MM.1S (cell line): ENCODE measurements at regions not wholly inside any gene's neighbourhood (a gene's known extent, or its start where the extent isn't known, plus 50 kb on each side); places are given as distances from the start of the nearest gene placed in this dataset.

Experiments
- DNase-seq: peaks from one replicate; pipeline ENCODE4 v3.0.0-alpha.2; 2015
- H2AFZ ChIP-seq: fragments of 300-600 bp; sonication (generic); 2 replicates; pipeline ENCODE4 v1.6.0; 2016; ENCODE audit warnings: antibody characterized with exemption, low read length
- H3F3A ChIP-seq: fragments of 300-600 bp; sonication (generic); 2 replicates; pipeline ENCODE4 v1.6.1; 2016; ENCODE audit warnings: mild to moderate bottlenecking, antibody characterized with exemption, low read length, moderate library complexity, mixed read lengths; ENCODE audit not compliant: insufficient read depth
- H3K27ac ChIP-seq: fragments of 300-600 bp; sonication (generic); 2 replicates; pipeline ENCODE4 v1.5.1; 2016; ENCODE audit warnings: mild to moderate bottlenecking, low read length
- H3K27me3 ChIP-seq: fragments of 300-600 bp; sonication (generic); replicated peaks from 2 replicates; pipeline ENCODE4 v1.6.0; 2016; ENCODE audit warnings: low read length; ENCODE audit not compliant: insufficient read depth
- H3K36me3 ChIP-seq: fragments of 300-600 bp; sonication (generic); replicated peaks from 2 replicates; pipeline ENCODE4 v1.6.1; 2016; ENCODE audit warnings: mild to moderate bottlenecking, low read length, mixed read lengths; ENCODE audit not compliant: insufficient read depth
- H3K4me1 ChIP-seq: fragments of 300-600 bp; sonication (generic); 2 replicates; pipeline ENCODE4 v1.6.1; 2016; ENCODE audit warnings: low read length, mixed read lengths
- H3K4me2 ChIP-seq: fragments of 300-600 bp; sonication (generic); 2 replicates; pipeline ENCODE4 v1.6.0; 2016; ENCODE audit warnings: low read depth, low read length
- H3K4me3 ChIP-seq: fragments of 300-600 bp; sonication (generic); 2 replicates; pipeline ENCODE4 v1.5.1; 2016; ENCODE audit warnings: low read length, mixed read lengths
- H3K79me2 ChIP-seq: fragments of 300-600 bp; sonication (generic); 2 replicates; pipeline ENCODE4 v1.6.1; 2016; ENCODE audit warnings: mixed run types, low read length, mixed read lengths
- H3K9ac ChIP-seq: fragments of 300-600 bp; sonication (generic); 2 replicates; pipeline ENCODE4 v1.6.1; 2016; ENCODE audit warnings: low read length, mixed read lengths
- H3K9me2 ChIP-seq: fragments of 300-600 bp; sonication (generic); replicated peaks from 2 replicates; pipeline ENCODE4 v1.6.1; 2016; ENCODE audit warnings: mild to moderate bottlenecking, low read length, mixed read lengths; ENCODE audit not compliant: insufficient read depth
- H3K9me3 ChIP-seq: fragments of 300-600 bp; sonication (generic); replicated peaks from 2 replicates; pipeline ENCODE4 v1.6.1; 2016; ENCODE audit warnings: mild to moderate bottlenecking, low read length, mixed read lengths; ENCODE audit not compliant: insufficient read depth
- H4K20me1 ChIP-seq: fragments of 300-600 bp; sonication (generic); 2 replicates; pipeline ENCODE4 v1.6.1; 2016; ENCODE audit warnings: mild to moderate bottlenecking, low read length, moderate library complexity, mixed read lengths; ENCODE audit not compliant: insufficient read depth
- CTCF ChIP-seq: fragments of 300-600 bp; sonication (generic); IDR thresholded peaks from 2 replicates; pipeline ENCODE4 v1.5.1; 2016; ENCODE audit warnings: antibody characterized with exemption, low read length, mixed read lengths
- EZH2 ChIP-seq: fragments of 300-600 bp; sonication (generic); optimal IDR thresholded peaks from 2 replicates; pipeline ENCODE3; 2017; ENCODE audit warnings: low read depth, mild to moderate bottlenecking, antibody characterized with exemption, low read length, mixed read lengths
- EZH2phosphoT487 ChIP-seq: fragments of 300-600 bp; sonication (generic); IDR thresholded peaks from 2 replicates; pipeline ENCODE4 v1.6.1; 2018; ENCODE audit warnings: antibody characterized with exemption, low read length

DNA sequence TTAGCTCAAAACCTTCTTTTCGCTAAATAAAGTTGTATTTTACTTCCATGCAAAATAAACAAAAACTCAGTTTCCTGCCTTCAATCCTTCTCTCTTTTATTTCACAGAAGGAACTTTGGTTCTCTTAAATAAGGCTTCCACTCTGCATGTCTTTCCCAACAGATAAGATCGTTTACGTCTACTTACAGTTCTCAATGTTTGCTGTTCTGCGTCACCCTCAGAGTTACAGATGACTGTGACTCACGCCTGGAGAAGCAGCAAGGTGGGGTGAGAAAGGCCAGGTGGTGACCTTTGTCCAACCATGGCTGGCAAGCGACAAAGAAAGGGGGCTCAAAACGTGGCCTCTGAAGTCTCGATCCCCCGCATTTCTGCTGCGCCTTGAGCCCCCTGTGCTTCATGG, 51.4 kb upstream of the RPS6KA2 start:
- H3K4me3 ChIP-seq = no peak overlapping the region
- no peak overlapping the region for H3K9ac ChIP-seq
- H3K27ac ChIP-seq = no peak overlapping the region
- no peaks in the 10 kb centered on the region for H3K9me3 ChIP-seq
- H3K4me2 ChIP-seq = no peak overlapping the region
- H3K27me3 ChIP-seq = no peaks in the 10 kb centered on the region
- no peak overlapping the region for H2AFZ ChIP-seq
- H3K9me2 ChIP-seq = no peaks in the 10 kb centered on the region
- H4K20me1 ChIP-seq = no peaks in the 10 kb centered on the region
- no peak for DNase-seq
- H3K79me2 ChIP-seq = no peaks in the 10 kb centered on the region
- no peaks in the 10 kb centered on the region for H3K36me3 ChIP-seq
- no peaks in the 10 kb centered on the region for H3K4me1 ChIP-seq
- TF ChIP-seq CTCF = no peak
- TF ChIP-seq EZH2phosphoT487 = no peak
- no peak for TF ChIP-seq EZH2
- H3F3A ChIP-seq = no peaks in the 10 kb centered on the region

DNA sequence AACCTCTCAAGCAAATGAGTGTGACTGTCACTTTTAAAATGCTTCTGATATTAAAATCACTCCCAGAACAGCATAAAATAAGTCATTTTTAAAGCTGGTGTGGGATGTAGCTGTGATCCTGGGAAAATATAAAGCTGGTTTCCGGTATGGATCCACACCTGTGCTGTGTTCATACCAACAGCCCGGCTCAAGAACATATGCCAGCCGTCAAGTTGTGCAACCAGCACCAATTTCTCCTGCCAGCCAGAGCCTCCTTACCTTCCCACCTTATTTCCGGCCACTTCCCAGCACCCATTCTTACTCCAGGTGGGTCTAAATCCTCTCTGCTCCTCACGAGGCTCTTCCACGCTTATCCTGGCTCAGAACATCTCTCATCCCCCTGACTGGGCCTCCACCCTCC, 50.9 kb upstream of the RPS6KA2 start:
- Histone ChIP-seq H3F3A (no peaks in the 10 kb centered on the region), H3K4me3 (no peak overlapping the region), H3K4me2 (no peak overlapping the region), H3K9me3 (no peaks in the 10 kb centered on the region), H3K9ac (no peak overlapping the region), H3K9me2 (no peaks in the 10 kb centered on the region), H3K27me3 (no peaks in the 10 kb centered on the region), H4K20me1 (no peaks in the 10 kb centered on the region), H2AFZ (no peak overlapping the region), H3K27ac (no peak overlapping the region), H3K36me3 (no peaks in the 10 kb centered on the region), H3K4me1 (no peaks in the 10 kb centered on the region), H3K79me2 (no peaks in the 10 kb centered on the region)
- TF ChIP-seq EZH2phosphoT487 = no peak
- no peak for TF ChIP-seq CTCF
- no peak for TF ChIP-seq EZH2
- no peak for DNase-seq
